NOMO-1 treated with dmso at 0.1 percent for 144 hours (cell line): ENCODE measurements at regions not wholly inside any gene's neighbourhood (a gene's known extent, or its start where the extent isn't known, plus 50 kb on each side); places are given as distances from the start of the nearest gene placed in this dataset.

Experiments
- DNase-seq: peaks from one replicate; lab custom pipeline; 2025; ENCODE audit not compliant: unreplicated experiment; lab: John Stamatoyannopoulos, UW

GRCh38 chr15:77823736-77824135, 191.0 kb upstream of the LINGO1 start:
- DNase-seq: no peak

- no peak for DNase-seq
Measured at GRCh38 chr15:77822631-77823230, 190.0 kb upstream of the LINGO1 start.

GRCh38 chr15:77821959-77822256, 189.2 kb upstream of the LINGO1 start:
- no peak for DNase-seq

DNA sequence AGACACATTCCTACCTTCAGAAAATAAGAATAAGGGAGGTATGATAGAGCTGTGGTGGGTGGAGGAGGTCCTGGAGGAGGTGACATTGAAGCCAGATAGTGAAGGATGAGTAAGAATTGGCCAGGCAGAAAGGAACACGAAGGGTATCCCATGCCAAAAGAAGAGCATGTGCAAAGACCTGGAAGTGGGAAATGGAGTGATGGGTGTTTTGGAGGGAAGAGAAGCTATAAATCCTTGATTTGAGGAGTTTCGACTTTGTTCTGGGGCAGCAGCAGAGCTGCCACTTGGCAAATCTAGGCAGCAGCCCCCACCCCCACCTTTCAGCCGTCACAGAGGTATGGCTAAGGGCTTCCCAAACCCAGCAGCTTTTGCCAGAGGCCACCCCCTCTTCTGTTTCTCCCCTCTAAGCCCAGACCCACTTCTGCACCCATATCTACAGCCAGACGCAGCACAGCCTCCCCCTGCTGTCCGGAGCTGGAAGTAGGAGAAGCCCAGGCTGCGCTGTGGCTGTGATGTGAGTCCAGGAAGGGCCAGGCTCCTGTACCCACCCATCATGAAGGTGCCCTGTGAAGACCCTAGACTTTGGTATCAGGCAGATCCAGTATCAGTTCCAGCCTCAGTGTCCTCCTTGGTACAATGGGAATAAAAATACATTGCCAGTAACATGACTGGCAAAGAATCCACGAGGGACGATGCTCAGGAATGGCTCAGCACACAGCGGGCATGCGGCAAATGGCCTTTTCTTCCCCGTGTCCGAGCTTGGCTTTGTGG, 188.7 kb upstream of the LINGO1 start:
- no peak for DNase-seq

GRCh38 chr15:77819851-77820728, 187.4 kb upstream of the LINGO1 start:
- DNase-seq: no peak

DNA sequence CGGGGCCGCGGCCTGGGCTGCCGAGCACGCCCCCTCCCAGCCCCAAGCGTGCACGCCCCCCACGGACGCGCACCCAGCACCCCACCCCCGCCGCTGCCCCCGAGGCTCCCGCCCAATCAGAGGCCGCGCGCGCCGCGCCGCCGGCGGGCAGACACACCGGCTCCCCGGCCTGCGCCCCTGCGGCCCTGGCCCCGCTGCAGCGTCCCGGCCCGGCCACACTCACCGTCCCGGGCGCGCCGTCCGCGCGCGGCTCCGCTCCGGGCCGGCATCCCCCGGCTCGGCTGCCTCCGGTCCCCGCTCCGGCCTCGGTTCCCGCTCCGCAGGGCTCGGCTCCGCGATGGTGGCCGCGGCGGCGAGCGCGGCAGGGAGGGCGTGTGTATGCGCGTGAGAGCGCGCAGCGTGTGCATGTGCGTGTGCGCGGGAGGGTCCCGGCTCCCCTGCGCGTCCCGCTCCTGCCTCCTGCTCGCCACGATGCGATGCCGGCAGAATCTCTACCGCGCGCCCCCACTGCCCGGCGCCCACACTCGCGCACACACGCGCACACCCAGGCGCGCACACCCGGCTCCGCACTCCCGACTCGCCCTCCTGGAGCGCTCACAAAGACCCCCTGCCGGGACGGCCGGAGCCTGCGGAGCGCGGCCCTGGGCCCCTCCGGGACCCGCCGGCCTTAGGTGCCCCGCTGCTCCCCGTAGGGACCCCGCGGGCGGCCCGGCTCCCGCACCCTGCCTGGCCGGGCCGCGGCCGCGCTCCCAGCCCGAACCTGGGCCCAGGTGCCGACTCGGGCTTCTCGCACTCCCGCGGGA, 186.5 kb upstream of the LINGO1 start:
- no peak for DNase-seq

DNA sequence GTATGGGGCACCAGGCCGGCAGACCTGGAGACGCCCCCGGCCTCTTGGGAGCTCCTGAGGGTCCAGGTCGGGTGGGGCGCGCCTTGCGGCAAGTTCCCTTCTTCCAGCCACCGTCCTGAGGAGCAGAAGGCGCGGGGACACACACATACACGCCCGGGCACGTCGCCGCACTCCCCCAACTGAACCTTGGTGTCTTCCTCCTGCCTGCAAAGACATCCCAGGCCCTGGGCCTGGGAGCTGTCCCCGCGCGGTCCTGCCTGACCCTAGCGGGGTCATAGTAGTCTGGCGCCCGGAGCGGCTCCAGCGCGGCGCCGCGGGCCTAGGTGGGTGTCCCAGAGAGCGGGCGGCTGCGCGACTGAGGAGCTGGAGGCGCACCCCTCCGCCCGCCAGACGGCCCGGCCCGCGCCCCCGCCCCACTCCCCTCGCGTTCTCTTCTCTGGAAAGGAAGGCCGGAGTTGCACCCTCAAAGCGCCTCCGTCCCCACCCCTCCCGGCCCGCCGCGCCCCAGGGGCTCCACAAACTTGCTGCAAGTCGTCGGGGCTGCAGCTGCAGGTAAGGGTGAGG, 185.9 kb upstream of the LINGO1 start:
- no peak for DNase-seq

- DNase-seq: no peak
Measured at GRCh38 chr15:77817434-77817833, 184.7 kb upstream of the LINGO1 start.

GRCh38 chr15:77816983-77817382, 184.3 kb upstream of the LINGO1 start:
- no peak for DNase-seq

DNA sequence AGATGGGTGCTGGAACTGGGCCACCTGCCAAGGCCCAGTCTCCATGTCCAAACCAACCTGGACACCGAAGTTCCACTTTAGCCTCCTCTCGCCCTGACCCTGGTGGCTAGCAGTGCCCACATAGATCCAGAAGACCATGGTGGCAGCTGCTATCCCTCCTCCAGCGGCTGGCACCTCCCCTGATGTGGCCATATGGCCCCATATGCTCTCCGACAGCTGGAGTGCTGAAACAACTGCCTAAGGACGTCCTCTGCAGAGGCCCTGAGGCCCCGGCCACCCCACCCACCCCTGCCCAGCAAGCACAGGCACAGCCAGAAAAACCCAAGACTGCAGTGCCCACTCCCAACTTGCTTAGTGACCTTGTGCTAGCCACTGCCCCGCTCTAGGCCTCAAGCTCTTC, 182.3 kb upstream of the LINGO1 start:
- no peak for DNase-seq

- DNase-seq: no peak
Measured at GRCh38 chr15:77812664-77813063, 180.0 kb upstream of the LINGO1 start.

DNA sequence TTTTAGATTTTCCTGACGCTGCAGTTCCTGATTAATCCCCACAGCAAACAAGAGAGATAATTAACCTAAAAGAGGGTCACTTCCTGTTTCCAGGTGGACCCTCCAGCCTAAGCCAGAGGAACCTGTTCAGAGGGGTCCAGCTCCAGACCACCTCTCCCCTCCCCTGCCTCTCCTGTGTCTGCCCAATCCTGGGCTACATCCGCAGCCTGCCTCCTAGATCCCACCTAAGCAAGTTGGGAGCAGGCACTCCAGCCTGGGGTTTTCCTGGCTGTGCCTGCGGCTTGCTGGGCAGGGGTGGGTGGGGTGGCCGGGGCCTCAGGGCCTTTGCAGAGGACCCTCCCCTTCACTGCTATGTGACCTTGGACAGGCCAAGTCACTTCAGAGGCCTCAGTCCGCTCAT, 178.6 kb upstream of the LINGO1 start:
- no peak for DNase-seq

GRCh38 chr15:77810130-77810571, 177.4 kb upstream of the LINGO1 start:
- DNase-seq: no peak

GRCh38 chr15:77808581-77809177, 176.0 kb upstream of the LINGO1 start:
- no peak for DNase-seq

DNA sequence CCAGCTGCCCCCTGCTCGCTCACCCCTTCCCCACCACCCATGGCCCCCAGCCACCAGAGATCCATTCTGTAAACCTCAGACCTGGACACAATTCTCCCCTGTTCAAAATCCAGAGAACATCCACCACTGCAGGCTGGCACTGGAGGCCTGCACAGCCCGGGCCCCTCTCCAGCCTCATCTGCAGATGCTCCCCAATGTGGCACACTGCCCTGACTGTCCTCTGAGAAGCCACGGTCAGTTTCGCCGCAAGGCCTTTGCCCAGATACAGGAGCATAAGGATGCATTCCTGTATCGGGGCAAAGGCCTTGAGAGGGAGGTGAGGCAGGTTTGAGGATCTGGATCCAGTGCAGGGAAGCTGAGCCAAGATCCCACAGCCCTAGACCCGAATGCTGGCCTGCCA, 175.4 kb upstream of the LINGO1 start:
- no peak for DNase-seq

- no peak for DNase-seq
Measured at GRCh38 chr15:77807611-77808010, 174.9 kb upstream of the LINGO1 start.

DNA sequence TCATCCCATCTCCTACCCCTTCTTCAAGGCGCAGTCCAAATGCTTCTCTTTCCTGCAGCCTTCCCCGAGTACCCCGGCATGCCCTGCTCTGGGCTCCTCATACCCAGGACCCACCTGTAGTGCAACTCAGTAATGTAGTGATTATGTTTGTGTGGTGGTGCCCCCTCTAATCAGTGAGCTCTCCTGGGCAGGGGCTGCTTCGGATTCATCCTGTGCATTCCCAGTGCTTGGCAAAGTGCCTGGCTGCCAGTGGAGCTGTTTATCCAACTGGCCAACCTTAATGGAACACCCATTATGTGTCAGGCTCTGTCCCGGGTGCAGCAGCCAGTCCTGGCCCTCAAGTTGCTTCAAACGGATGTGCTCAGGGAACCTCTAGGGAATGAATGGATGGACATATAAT, 174.4 kb upstream of the LINGO1 start:
- no peak for DNase-seq

- no peak for DNase-seq
Measured at GRCh38 chr15:77804210-77804609, 171.5 kb upstream of the LINGO1 start.

- no peak for DNase-seq
Measured at GRCh38 chr15:77803487-77803886, 170.8 kb upstream of the LINGO1 start.

DNA sequence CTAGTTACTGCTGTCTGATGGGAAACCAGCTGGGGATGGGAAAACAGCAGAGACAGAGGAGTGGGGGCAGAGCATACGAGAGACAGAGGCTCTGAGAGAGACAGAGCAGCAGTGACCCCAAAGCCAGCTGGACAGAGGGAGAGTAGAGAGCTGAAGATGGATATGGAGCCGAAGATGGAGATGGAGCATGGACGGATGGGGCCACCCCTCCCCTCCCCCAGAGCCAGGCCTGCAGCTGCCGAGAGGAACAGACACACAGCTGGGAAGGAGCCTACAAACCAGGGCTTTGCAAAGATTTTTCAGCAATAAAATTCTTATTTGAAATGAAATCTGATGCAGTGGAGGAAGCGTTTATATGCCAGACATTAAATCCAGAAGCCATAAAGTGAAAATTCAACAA, 167.6 kb upstream of the LINGO1 start:
- no peak for DNase-seq

DNA sequence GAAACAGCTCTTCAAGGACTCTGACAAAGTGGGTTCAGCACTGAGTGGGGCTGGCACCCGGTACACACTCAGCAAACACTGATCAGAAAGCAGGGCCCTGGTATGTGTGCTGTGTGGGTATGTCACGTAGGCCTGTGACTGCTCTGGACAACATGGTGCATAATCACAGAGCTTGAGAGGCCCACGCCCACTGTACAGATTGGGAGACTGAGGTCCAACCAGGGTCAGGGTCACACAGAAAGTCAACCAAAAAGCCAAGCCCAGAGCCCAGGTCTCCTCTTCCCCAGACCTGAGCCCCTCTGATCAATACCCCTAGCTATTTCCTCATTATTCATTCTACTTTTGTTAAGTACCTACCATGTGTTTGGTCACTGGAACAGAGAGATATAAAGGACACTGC, 166.1 kb upstream of the LINGO1 start:
- no peak for DNase-seq
